MV-4-11 (cell line): ENCODE measurements at regions not wholly inside any gene's neighbourhood (a gene's known extent, or its start where the extent isn't known, plus 50 kb on each side); places are given as distances from the start of the nearest gene placed in this dataset.

Experiments
- DNase-seq: peaks from one replicate; lab custom pipeline; 2025; lab: John Stamatoyannopoulos, UW

GRCh38 chr10:10780746-10781145 is 236.9 kb upstream of the CELF2 start:
- DNase-seq, result no peak

- no peak for DNase-seq
These were observed 235.1 kb upstream of the CELF2 start for GRCh38 chr10:10782603-10783002.

GRCh38 chr10:10785627-10786026 is 232.0 kb upstream of the CELF2 start:
- DNase-seq, result peak; percentile 51

GRCh38 chr10:10786109-10787090 is 231.3 kb upstream of the CELF2 start:
- DNase-seq, result peak; percentile 79

- no peak for DNase-seq
These were observed 230.1 kb upstream of the CELF2 start for GRCh38 chr10:10787586-10787985.

- peak; percentile 14 for DNase-seq
These were observed 228.9 kb upstream of the CELF2 start for GRCh38 chr10:10788761-10789160.

- no peak for DNase-seq
These were observed 225.8 kb upstream of the CELF2 start for GRCh38 chr10:10791869-10792268.

- no peak for DNase-seq
These were observed 225.0 kb upstream of the CELF2 start for GRCh38 chr10:10792681-10793080.

- DNase-seq, result no peak
These were observed 223.6 kb upstream of the CELF2 start for GRCh38 chr10:10794046-10794445.

- peak; percentile 61 for DNase-seq
These were observed 222.9 kb upstream of the CELF2 start for GRCh38 chr10:10794791-10795191.

- no peak for DNase-seq
These were observed 221.5 kb upstream of the CELF2 start for GRCh38 chr10:10796061-10796773.

GRCh38 chr10:10796774-10797415 is 220.8 kb upstream of the CELF2 start:
- DNase-seq, result no peak

- no peak for DNase-seq
These were observed 220.2 kb upstream of the CELF2 start for GRCh38 chr10:10797513-10797912.

GRCh38 chr10:10798102-10798863 is 219.4 kb upstream of the CELF2 start:
- no peak for DNase-seq

- no peak for DNase-seq
These were observed 218.8 kb upstream of the CELF2 start for GRCh38 chr10:10798864-10799192.

- DNase-seq, result no peak
These were observed 216.7 kb upstream of the CELF2 start for GRCh38 chr10:10800961-10801360.

- no peak for DNase-seq
These were observed 214.4 kb upstream of the CELF2 start for GRCh38 chr10:10803278-10803677.

GRCh38 chr10:10804061-10804460 is 213.6 kb upstream of the CELF2 start:
- no peak for DNase-seq

- DNase-seq, result peak; percentile 5
These were observed 212.5 kb upstream of the CELF2 start for GRCh38 chr10:10804998-10805740.

GRCh38 chr10:10807106-10807505 is 210.6 kb upstream of the CELF2 start:
- no peak for DNase-seq

- no peak for DNase-seq
These were observed 206.1 kb upstream of the CELF2 start for GRCh38 chr10:10811562-10811961.
